GM23338 (cell line): ENCODE measurements at regions not wholly inside any gene's neighbourhood (a gene's known extent, or its start where the extent isn't known, plus 50 kb on each side); places are given as distances from the start of the nearest gene placed in this dataset.

Experiments used
- ATAC-seq: fragments of 200-7000 bp; cut with Tn5 transposase; 3 replicates; pipeline ENCODE4 v1.9.1; 2020
- DNase-seq: peaks from one replicate; pipeline ENCODE4 v3.0.0-alpha.2; 2015; ENCODE audit warnings: low spot score
- H2AFZ ChIP-seq: fragments of 200-600 bp; sonication (generic); 2 replicates; pipeline ENCODE4 v1.8.0; 2016; ENCODE audit warnings: antibody characterized with exemption, mild to moderate bottlenecking, moderate library complexity
- H3F3A ChIP-seq: fragments of 200-600 bp; sonication (generic); replicated peaks from 2 replicates; pipeline ENCODE4 v1.8.0; 2017; ENCODE audit warnings: antibody characterized with exemption, mixed run types, low read depth
- H3K27ac ChIP-seq: fragments of 200-600 bp; sonication (generic); 2 replicates; pipeline ENCODE4 v1.6.1; 2016; ENCODE audit warnings: low read depth
- H3K27me3 ChIP-seq: fragments of 200-600 bp; sonication (generic); 2 replicates; pipeline ENCODE4 v1.8.0; 2016; ENCODE audit warnings: mild to moderate bottlenecking, mixed run types, moderate library complexity; ENCODE audit not compliant: insufficient read depth
- H3K36me3 ChIP-seq: fragments of 200-600 bp; sonication (generic); 2 replicates; pipeline ENCODE4 v1.8.0; 2016; ENCODE audit warnings: mild to moderate bottlenecking; ENCODE audit not compliant: insufficient read depth
- H3K4me1 ChIP-seq: fragments of 200-600 bp; sonication (generic); 2 replicates; pipeline ENCODE4 v1.8.0; 2016; ENCODE audit warnings: mild to moderate bottlenecking, moderate library complexity; ENCODE audit not compliant: insufficient read depth
- H3K4me2 ChIP-seq: fragments of 200-600 bp; sonication (generic); 2 replicates; pipeline ENCODE4 v1.7.1; 2017; ENCODE audit warnings: mixed run types
- H3K4me3 ChIP-seq: fragments of 200-600 bp; sonication (generic); 2 replicates; pipeline ENCODE4 v1.6.1; 2016; ENCODE audit warnings: mixed run types
- H3K79me2 ChIP-seq: fragments of 200-600 bp; sonication (generic); replicated peaks from 2 replicates; pipeline ENCODE4 v1.8.0; 2017; ENCODE audit warnings: mild to moderate bottlenecking; ENCODE audit not compliant: insufficient read depth
- H3K9me2 ChIP-seq: fragments of 200-600 bp; sonication (generic); 2 replicates; pipeline ENCODE4 v1.8.0; 2017; ENCODE audit not compliant: insufficient read depth
- H4K20me1 ChIP-seq: fragments of 200-600 bp; sonication (generic); replicated peaks from 2 replicates; pipeline ENCODE4 v1.8.0; 2017; ENCODE audit warnings: mild to moderate bottlenecking; ENCODE audit not compliant: insufficient read depth
- H3K27ac Mint-ChIP-seq: 2 replicates; pipeline ENCODE4 v1.8.0; 2020; ENCODE audit warnings: inconsistent platforms, mild to moderate bottlenecking, moderate library complexity, mixed read lengths
- H3K27me3 Mint-ChIP-seq: 3 replicates; pipeline ENCODE4 v1.8.0; 2022; ENCODE audit warnings: low read depth, mild to moderate bottlenecking, moderate library complexity, mixed read lengths, inconsistent platforms; ENCODE audit not compliant: insufficient read depth, poor library complexity
- H3K36me3 Mint-ChIP-seq: 3 replicates; pipeline ENCODE4 v1.8.0; 2021; ENCODE audit warnings: low read depth, mild to moderate bottlenecking, inconsistent platforms, moderate library complexity, mixed read lengths
- H3K4me1 Mint-ChIP-seq: 3 replicates; pipeline ENCODE4 v1.8.0; 2020; ENCODE audit warnings: mild to moderate bottlenecking, inconsistent platforms, mixed read lengths
- H3K4me3 Mint-ChIP-seq: 3 replicates; pipeline ENCODE4 v1.8.0; 2021; ENCODE audit warnings: moderate library complexity, mild to moderate bottlenecking, inconsistent platforms, mixed read lengths
- H3K9me3 Mint-ChIP-seq: 3 replicates; pipeline ENCODE4 v1.8.0; 2020; ENCODE audit warnings: moderate library complexity, mild to moderate bottlenecking, inconsistent platforms, mixed read lengths
- CREB1 ChIP-seq: fragments of 250-450 bp; sonication (Bioruptor Pico); IDR thresholded peaks from 2 replicates; pipeline ENCODE4 v1.5.0; 2020; ENCODE audit warnings: low read depth, mild to moderate bottlenecking, moderate library complexity
- CTCF ChIP-seq, 2 experiments: fragments of 200-600 bp in 1 of 2; sonication (generic) in 1 of 2; conservative IDR thresholded peaks; 2 replicates each; pipeline versions ENCODE4 v1.5.1 to v1.6.1; 2016 to 2017; ENCODE audit warnings: antibody characterized with exemption in 2 of 2, low read depth in 2 of 2, mild to moderate bottlenecking in 2 of 2, moderate library complexity in 1 of 2
- ETS1 ChIP-seq: IDR thresholded peaks from 2 replicates; pipeline ENCODE4 v1.6.1; 2016; ENCODE audit warnings: antibody characterized with exemption
- EZH2 ChIP-seq: fragments of 200-600 bp; sonication (generic); IDR thresholded peaks from one replicate; pipeline ENCODE4 v1.8.0; 2017; ENCODE audit warnings: antibody characterized with exemption, mild to moderate bottlenecking, low read depth; ENCODE audit not compliant: unreplicated experiment
- JUNB ChIP-seq: IDR thresholded peaks from one replicate; pipeline ENCODE4 v1.6.1; 2016; ENCODE audit warnings: antibody characterized with exemption; ENCODE audit not compliant: unreplicated experiment
- NANOG ChIP-seq: IDR thresholded peaks from 2 replicates; pipeline ENCODE4 v1.6.1; 2016; ENCODE audit warnings: antibody characterized with exemption, borderline replicate concordance
- POLR2AphosphoS5 ChIP-seq: IDR thresholded peaks from 2 replicates; pipeline ENCODE4 v1.6.1; 2016; ENCODE audit warnings: antibody characterized with exemption, low read depth
- STAT1 ChIP-seq: IDR thresholded peaks from one replicate; pipeline ENCODE4 v1.6.1; 2016; ENCODE audit warnings: antibody characterized with exemption; ENCODE audit not compliant: unreplicated experiment
- ZNF114 ChIP-seq: fragments of 250-450 bp; sonication (Bioruptor Pico); IDR thresholded peaks from 2 replicates; pipeline ENCODE4 v1.5.0; 2020; ENCODE audit warnings: mild to moderate bottlenecking, moderate library complexity
- ZNF331 ChIP-seq: fragments of 250-450 bp; sonication (Bioruptor Pico); IDR thresholded peaks from 2 replicates; pipeline ENCODE4 v1.5.0; 2020; ENCODE audit warnings: low read depth, mild to moderate bottlenecking, moderate library complexity
- ZNF462 ChIP-seq: fragments of 250-450 bp; sonication (Bioruptor Pico); IDR thresholded peaks from 2 replicates; pipeline ENCODE4 v1.5.0; 2020; ENCODE audit warnings: mild to moderate bottlenecking, moderate library complexity

GRCh38 chr17:79154446-79154845 lies 79.8 kb downstream of the ENGASE start:
- Histone ChIP-seq H3K27ac (no peak overlapping the region), H3F3A (no peaks in the 10 kb centered on the region), H3K27me3 (no peaks in the 10 kb centered on the region), H3K36me3 (no peaks in the 10 kb centered on the region), H3K4me2 (no peak overlapping the region), H3K9me2 (no peaks in the 10 kb centered on the region), H3K79me2 (no peaks in the 10 kb centered on the region), H3K4me3 (no peak overlapping the region), H3K4me1 (peaks cover 4% of the 10 kb centered on the region; the same call in 1 of the 2 replicates), H2AFZ (no peak overlapping the region), H4K20me1 (no peaks in the 10 kb centered on the region)
- no peak for DNase-seq
- H3K27ac Mint-ChIP-seq = no peak overlapping the region
- H3K27me3 Mint-ChIP-seq = peaks cover 16% of the 10 kb centered on the region
- H3K4me1 Mint-ChIP-seq = peaks cover 23% of the 10 kb centered on the region
- H3K9me3 Mint-ChIP-seq = no peaks in the 10 kb centered on the region; the same call in 2 of the 3 replicates
- TF ChIP-seq CREB1 (CRISPR knock-in tag) (no peak), NANOG (no peak), POLR2AphosphoS5 (no peak), ETS1 (no peak), EZH2 (no peak)
- no peak overlapping the region for H3K4me3 Mint-ChIP-seq
- no peak for ATAC-seq
- H3K36me3 Mint-ChIP-seq = no peaks in the 10 kb centered on the region

DNA sequence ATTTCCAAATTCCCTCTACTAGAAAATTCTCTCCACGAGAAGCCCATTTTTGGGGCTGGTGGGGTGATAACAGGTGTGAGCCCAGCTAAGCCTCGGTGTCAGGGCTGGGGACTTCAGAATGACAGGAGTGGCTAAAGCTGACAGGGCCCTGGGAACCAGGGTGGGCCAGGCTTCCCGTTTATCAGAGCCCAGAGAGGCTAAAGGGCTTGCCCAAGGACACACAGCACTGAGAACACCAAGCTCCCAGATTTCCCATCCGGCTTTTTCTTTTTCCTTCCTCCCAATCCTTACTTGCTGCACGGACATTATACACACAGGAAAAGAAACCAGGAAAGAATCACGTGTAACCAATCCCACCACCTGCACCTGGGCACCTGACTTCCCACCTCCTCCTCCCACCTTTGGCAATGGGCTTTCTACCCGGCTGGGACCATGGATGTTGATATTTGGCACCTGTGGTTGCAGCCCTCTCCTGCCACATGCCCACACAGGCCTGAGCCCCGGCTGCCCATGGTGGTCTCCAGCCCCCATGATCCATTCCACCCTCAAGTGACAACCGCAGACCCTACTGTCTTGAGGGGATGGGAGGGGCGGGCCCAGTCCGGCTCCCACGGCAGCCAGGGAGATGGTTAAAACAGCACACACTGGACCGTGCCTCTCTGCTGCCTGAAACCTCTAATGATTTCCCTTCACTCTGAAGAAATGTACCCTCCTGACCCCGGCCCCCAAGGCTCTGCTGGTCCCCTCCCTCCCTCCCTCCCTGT lies 78.9 kb downstream of the ENGASE start:
- H3K27me3 Mint-ChIP-seq = peaks cover 14% of the 10 kb centered on the region
- no peaks in the 10 kb centered on the region for H3F3A ChIP-seq
- peaks cover 4% of the 10 kb centered on the region; the same call in 1 of the 2 replicates for H3K4me1 ChIP-seq
- H3K36me3 Mint-ChIP-seq = no peaks in the 10 kb centered on the region
- DNase-seq (no peak), ATAC-seq (no peak)
- no peak overlapping the region for H3K27ac Mint-ChIP-seq
- H3K4me3 Mint-ChIP-seq = no peak overlapping the region
- H3K4me3 ChIP-seq = no peak overlapping the region
- no peaks in the 10 kb centered on the region for H3K79me2 ChIP-seq
- H4K20me1 ChIP-seq = no peaks in the 10 kb centered on the region
- no peak overlapping the region for H2AFZ ChIP-seq
- no peak overlapping the region for H3K27ac ChIP-seq
- no peaks in the 10 kb centered on the region; the same call in 2 of the 3 replicates for H3K9me3 Mint-ChIP-seq
- no peaks in the 10 kb centered on the region for H3K27me3 ChIP-seq
- H3K36me3 ChIP-seq = no peaks in the 10 kb centered on the region
- H3K4me1 Mint-ChIP-seq = peaks cover 23% of the 10 kb centered on the region
- H3K9me2 ChIP-seq = no peaks in the 10 kb centered on the region
- no peak overlapping the region for H3K4me2 ChIP-seq
- TF ChIP-seq CTCF (conservative IDR thresholded peaks at IDR 0.05; ENCODE audit: low read depth in 2 of 2) (no peak), POLR2AphosphoS5 (no peak), STAT1 (no peak), ETS1 (no peak), ZNF331 (CRISPR knock-in tag) (no peak), ZNF462 (no peak), JUNB (no peak), ZNF114 (CRISPR knock-in tag) (no peak), CREB1 (CRISPR knock-in tag) (no peak), EZH2 (no peak)
